Liver (tissue), 3 donors: ENCODE measurements at regions not wholly inside any gene's neighbourhood (a gene's known extent, or its start where the extent isn't known, plus 50 kb on each side); places are given as distances from the start of the nearest gene placed in this dataset.

ENCODE experiments used
- CTCF ChIP-seq: fragments of 150-350 bp; IDR thresholded peaks from 2 replicates; pipeline ENCODE4 v1.5.1; 2017; ENCODE audit warnings: improper control_type of control experiment, low read depth, low read length; ENCODE audit not compliant: missing input control
- EGR1 ChIP-seq, 2 donors: IDR thresholded peaks; 2 replicates each; pipeline ENCODE4 v1.6.1; 2016 to 2018; ENCODE audit warnings: antibody characterized with exemption in 2 of 2, low read depth in 2 of 2
- FOXA1 ChIP-seq: IDR thresholded peaks from 2 replicates; pipeline ENCODE4 v1.6.1; 2016; ENCODE audit warnings: antibody characterized with exemption
- FOXA2 ChIP-seq: IDR thresholded peaks from 2 replicates; pipeline ENCODE4 v1.6.1; 2016; ENCODE audit warnings: antibody characterized with exemption
- HNF4G ChIP-seq: IDR thresholded peaks from 2 replicates; pipeline ENCODE4 v1.6.1; 2016; ENCODE audit warnings: antibody characterized with exemption
- MAX ChIP-seq: IDR thresholded peaks from 2 replicates; pipeline ENCODE4 v1.6.1; 2016; ENCODE audit warnings: antibody characterized with exemption
- TAF1 ChIP-seq: conservative IDR thresholded peaks from 2 replicates; pipeline ENCODE4 v1.6.1; 2016; ENCODE audit warnings: antibody characterized with exemption, mild to moderate bottlenecking
- ZBTB33 ChIP-seq: IDR thresholded peaks from 2 replicates; pipeline ENCODE4 v1.6.1; 2016; ENCODE audit warnings: antibody characterized with exemption
- donor health status: healthy.
- donor health status: healthy.

- TF ChIP-seq CTCF, result no peak
- no peak for TF ChIP-seq ZBTB33
- no peak for TF ChIP-seq FOXA2
- no peak for TF ChIP-seq TAF1
- TF ChIP-seq EGR1 (IDR thresholded peaks at IDR 0.05; ENCODE audit: low read depth in 2 of 2), result no peak
- TF ChIP-seq FOXA1, result no peak
- no peak for TF ChIP-seq MAX
- no peak for TF ChIP-seq HNF4G
Observed at GRCh38 chr3:115354010-115354409, 206.9 kb upstream of the ZBTB20 start.
